ENCODE measurements at regions not wholly inside any gene's neighbourhood (a gene's known extent, or its start where the extent isn't known, plus 50 kb on each side); places are given as distances from the start of the nearest gene placed in this dataset.

GRCh38 chr9:73219985-73220626, 68.4 kb downstream of the ANXA1 start:
- no peak for DNase-seq (ENCODE audit: low spot score)
- intact Hi-C loops (cut with DNase I), result no loop called here
- no peak for ATAC-seq

- DNase-seq (ENCODE audit: low spot score), result no peak
- ATAC-seq, result no peak
- intact Hi-C loops (cut with DNase I), result no loop called here
These were observed 71.9 kb downstream of the ANXA1 start for GRCh38 chr9:73223594-73223993.

DNA sequence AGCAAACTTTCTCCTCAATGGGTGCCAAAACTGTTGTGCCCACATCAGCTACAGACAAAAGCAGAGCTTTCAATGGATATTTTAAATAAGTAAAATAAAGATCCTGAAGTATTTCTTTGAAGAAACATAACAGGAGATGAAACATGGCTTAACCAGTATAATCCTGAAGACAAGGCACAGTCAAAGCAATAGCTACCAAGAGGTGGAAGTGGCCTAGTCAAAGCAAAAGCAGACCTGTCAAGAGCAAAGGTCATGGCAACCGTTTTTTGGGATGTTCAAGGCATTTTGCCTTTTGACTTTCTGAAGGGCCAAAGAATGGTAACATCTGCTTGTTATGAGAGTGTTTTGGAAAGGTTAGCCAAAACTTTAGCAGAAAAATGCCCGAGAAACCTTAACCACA, 77.9 kb downstream of the ANXA1 start:
- DNase-seq (ENCODE audit: low spot score) (no peak), ATAC-seq (no peak)
- intact Hi-C loops (cut with DNase I), result no loop called here

DNA sequence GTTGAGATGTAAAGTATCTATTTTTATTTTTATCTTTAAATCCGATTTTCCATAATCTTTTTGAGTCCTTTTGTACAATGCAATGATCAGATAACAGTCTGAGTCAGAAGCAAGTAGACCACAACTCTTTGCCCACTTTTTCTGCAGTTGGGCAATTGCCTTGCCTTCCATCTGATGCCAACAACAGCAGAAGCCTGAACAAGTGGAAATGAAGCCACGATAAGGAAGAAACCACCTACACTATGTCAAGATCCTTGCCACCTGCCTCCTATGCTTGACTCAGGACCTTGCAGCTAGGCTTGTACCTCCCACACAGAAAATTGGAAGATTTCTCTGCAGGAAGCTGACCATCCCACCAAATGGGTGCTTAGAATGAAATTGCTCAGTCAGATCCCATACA, 78.6 kb downstream of the ANXA1 start:
- DNase-seq (ENCODE audit: low spot score) (no peak), ATAC-seq (no peak)
- intact Hi-C loops (cut with DNase I), result no loop called here

DNA sequence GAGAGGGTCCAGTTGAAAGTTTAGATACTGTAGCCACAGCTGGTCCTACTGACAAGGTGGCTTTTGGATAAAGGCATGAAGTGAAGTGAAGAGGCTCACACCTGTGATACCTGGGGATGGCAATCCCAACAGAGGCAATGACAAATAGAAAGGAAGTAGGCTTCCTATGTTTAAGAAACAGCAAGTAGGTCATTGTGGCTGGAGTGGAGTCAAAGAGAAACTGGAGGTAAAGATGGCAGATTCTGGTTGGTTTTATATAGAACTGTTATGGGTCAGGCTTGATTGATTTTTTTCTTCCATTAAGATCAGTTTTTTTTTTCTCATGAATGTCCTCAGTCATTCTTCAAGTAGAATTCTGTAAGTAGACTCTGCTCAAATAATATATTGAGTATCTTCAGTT, 79.5 kb downstream of the ANXA1 start:
- DNase-seq (ENCODE audit: low spot score) (no peak), ATAC-seq (no peak)
- intact Hi-C loops (cut with DNase I), result no loop called here

DNA sequence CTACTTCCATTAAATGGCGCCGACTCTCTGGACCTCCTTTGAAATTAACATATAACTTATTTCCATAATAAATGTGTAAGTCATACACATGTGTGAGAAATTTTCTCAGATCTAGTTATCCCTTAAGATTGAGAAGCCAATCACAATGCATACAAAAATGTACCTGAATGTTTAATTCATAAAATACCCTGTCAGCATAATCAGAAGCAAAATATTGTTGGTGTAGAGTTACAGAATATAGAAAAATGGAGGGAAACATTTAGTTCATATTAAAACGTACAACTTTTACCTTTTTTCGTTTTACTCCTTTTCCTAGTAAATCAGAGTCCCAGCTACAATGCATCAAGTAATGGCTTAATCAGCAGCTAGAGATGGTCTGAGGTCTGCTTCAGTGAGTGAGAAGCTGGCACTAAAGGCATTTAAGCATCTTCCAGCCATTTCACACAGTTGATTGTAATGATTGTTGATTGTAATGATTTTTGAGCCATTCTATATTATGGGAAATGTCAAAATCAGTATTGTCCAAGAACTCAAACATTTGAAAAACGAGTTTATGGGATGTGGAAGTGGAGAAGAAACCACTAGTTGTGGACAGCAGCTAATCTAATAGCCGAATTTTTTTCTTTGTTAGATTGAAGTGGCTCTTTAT, 81.8 kb downstream of the ANXA1 start:
- DNase-seq (ENCODE audit: low spot score), result no peak
- intact Hi-C loops (cut with DNase I), result no loop called here
- ATAC-seq, result no peak

DNA sequence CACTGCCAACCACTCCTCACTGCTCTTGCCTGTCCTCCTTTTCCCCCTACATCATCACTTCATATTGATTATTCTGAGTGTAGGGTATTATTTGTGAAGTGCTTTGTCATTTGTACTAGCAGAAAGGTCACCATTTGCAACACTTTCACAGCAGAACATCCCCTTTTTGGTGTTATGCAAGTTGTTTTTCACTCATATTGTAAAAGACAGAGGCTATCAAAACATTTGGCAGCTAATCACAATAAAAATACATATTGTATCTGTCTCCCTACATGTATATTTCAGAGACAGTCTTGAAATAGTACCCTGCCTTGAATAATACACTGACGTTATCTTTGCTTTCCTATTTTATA, 82.3 kb downstream of the ANXA1 start:
- DNase-seq (ENCODE audit: low spot score) (no peak), ATAC-seq (no peak)
- intact Hi-C loops (cut with DNase I), result no loop called here

GRCh38 chr9:73237140-73237539, 85.5 kb downstream of the ANXA1 start:
- DNase-seq (ENCODE audit: low spot score) (no peak), ATAC-seq (no peak)
- intact Hi-C loops (cut with DNase I), result no loop called here

DNA sequence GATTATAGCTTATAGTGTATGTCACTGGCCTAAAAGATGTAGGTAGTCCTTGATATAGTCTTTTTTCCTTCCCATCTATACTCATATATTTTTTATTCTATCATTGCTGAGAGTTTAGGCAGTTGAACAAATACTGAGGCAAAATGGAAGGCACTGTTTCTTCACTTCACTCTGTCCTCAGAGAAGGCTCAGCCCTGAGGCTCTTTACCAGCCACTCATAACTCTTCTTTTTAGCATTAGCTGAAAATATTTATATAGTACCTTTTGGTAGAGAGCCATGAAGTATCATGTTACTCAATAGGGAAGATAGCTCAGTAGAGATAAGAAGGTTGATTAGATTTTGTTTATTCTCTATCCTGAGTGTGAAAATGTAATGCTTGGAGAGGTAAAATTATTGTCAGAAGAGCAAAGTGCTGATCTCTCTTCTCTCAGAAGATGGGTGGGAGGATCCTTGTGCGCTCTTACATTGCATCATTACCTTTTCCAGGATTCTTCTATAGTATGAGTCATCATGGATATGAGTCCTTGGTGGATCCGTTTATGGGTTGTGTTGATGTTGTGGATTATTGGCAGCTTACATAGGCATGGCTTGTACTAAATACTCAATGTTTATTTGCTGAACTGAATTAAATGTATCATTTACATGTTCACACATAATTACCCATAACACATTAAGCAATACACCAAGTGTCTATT, 88.1 kb downstream of the ANXA1 start:
- intact Hi-C loops (cut with DNase I), result no loop called here
- no peak for DNase-seq (ENCODE audit: low spot score)
- no peak for ATAC-seq

DNA sequence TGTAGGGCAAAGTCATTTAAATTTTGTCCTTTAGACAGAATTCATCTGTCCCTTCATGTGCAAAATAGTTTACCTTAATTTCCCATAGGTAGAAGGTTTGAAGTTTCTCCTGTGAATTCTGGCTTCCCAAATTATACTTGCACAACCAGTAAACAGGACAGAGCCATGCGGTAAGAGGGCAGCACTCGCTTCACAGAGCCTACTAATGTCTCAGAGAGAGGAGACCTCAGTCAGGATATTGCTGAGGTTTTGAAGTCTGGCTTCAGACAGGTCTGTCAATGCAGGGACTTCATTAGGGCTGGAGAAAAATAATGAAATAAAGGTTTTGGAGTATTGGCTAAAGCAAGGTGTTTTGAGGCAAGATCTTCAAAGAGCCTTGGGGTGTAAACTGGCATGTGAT, 91.4 kb downstream of the ANXA1 start:
- ATAC-seq (no peak), DNase-seq (ENCODE audit: low spot score) (no peak)
- intact Hi-C loops (cut with DNase I), result no loop called here

DNA sequence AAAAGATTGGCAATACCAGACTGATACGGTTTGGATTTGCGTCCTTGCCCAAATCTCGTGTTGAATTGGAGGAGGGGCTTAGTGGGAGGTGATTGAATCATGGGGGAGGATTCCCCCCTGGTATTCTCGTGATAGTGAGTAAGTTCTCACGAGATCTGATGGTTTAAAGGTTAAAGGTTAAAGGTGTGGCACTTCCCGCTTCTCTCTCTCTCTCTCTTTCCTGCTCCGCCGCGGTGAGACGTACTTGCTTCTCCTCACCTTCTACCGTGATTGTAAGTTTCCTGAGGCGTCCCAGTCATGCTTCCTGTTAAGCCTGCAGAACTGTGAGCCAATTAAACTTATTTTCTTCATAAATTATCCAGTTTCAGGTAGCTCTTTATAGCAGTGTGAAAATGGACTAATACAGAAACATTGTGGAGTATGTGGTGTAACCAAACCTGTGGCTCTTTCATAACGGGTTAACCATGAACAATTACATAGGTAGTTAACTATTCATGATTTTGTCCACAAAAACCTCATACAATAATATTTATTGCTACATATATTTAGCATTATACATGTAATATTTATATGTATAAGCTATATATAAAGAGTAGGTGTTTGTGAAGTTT, 107.5 kb downstream of the ANXA1 start:
- no peak for DNase-seq (ENCODE audit: low spot score)
- intact Hi-C loops (cut with DNase I), result no loop called here
- no peak for ATAC-seq

DNA sequence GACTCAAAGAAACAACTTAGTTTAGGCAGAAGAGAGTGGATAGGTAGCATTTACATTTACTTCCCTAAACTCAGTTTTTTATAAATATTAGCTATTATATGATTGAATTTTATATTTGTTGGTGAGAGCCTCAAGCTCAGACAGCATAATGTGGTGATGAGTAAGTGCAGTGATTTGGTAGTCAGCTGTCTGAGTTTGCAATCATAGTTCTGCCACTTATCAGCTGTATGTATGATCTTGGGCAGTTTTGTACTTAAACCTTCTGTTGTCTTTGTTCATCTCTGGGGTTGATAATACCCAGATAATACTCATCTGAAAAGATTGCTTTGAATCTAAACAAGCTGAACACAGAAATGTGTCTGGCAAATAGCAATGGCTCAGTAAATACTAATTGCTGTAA, 108.8 kb downstream of the ANXA1 start:
- no peak for DNase-seq (ENCODE audit: low spot score)
- ATAC-seq, result no peak
- intact Hi-C loops (cut with DNase I), result no loop called here

- DNase-seq (ENCODE audit: low spot score) (no peak), ATAC-seq (no peak)
These were observed 113.0 kb downstream of the ANXA1 start for GRCh38 chr9:73264631-73265030.

GRCh38 chr9:73265876-73266275, 114.2 kb downstream of the ANXA1 start:
- DNase-seq (ENCODE audit: low spot score) (no peak), ATAC-seq (no peak)
- intact Hi-C loops (cut with DNase I), result no loop called here

More at GRCh38 chr9:73264631-73265030, 113.0 kb downstream of the ANXA1 start:
- intact Hi-C loops (cut with DNase I), result no loop called here

GRCh38 chr9:73269430-73270101, 117.9 kb downstream of the ANXA1 start:
- DNase-seq (ENCODE audit: low spot score), result no peak
- ATAC-seq, result no peak
- intact Hi-C loops (cut with DNase I), result no loop called here

GRCh38 chr9:73270967-73271721, 119.5 kb downstream of the ANXA1 start:
- no peak for ATAC-seq
- DNase-seq (ENCODE audit: low spot score), result no peak
- intact Hi-C loops (cut with DNase I), result no loop called here

DNA sequence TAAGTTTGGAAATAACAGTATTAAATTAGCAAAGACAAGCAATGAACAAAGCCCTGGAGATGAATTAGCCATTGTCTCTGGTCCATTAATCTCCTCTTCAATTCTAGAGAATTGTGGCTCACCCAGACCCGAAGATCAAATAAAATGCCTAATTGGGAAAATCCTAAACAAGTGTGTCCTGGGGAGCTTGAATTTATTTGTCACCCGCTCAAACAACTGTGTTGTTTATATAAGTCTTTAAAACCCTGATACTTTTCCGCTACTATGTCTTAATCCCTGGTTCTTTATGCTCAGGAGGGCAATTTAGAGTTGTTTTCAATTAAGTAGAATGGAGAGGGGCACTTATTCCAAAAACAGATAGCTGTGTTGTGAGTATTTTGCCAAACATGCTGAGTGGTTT, 128.4 kb downstream of the ANXA1 start:
- DNase-seq (ENCODE audit: low spot score) (no peak), ATAC-seq (no peak)
- intact Hi-C loops (cut with DNase I), result no loop called here

DNA sequence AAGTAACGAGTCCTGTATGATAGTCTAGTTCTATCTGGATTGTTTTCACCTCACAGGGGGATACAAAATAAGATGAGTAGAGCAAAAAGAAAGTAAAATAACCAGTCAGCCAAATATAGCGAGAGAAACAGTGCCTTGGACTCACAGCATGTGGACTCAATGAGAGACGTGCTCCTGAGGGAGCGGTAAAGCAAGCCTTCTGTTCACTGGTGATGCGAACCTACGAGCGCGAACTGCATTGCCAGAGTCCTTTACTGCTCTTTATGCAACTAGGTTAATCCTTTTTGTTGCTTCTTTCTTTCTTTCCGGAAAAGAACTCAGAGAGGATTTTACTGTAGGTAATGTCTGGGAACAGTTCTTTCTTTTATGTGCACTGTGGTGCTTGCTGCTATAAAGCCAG, 132.7 kb downstream of the ANXA1 start:
- DNase-seq (ENCODE audit: low spot score) (no peak), ATAC-seq (no peak)
- intact Hi-C loops (cut with DNase I), result no loop called here

- intact Hi-C loops (cut with DNase I), result no loop called here
- no peak for DNase-seq (ENCODE audit: low spot score)
- no peak for ATAC-seq
These were observed 142.7 kb downstream of the ANXA1 start for GRCh38 chr9:73294336-73294735.
